Smooth muscle cell (in vitro differentiated cells): ENCODE measurements at regions not wholly inside any gene's neighbourhood (a gene's known extent, or its start where the extent isn't known, plus 50 kb on each side); places are given as distances from the start of the nearest gene placed in this dataset.

Source experiments
- DNase-seq: peaks from one replicate; lab custom pipeline; 2025; ENCODE audit not compliant: unreplicated experiment; lab: John Stamatoyannopoulos, UW
- H2AFZ ChIP-seq: fragments of 200-600 bp; sonication (generic); 2 replicates; pipeline ENCODE4 v1.6.0; 2016; ENCODE audit warnings: antibody characterized with exemption, low read depth, mild to moderate bottlenecking
- H3F3A ChIP-seq: fragments of 200-600 bp; sonication (generic); 2 replicates; pipeline ENCODE4 v1.6.0; 2017; ENCODE audit warnings: antibody characterized with exemption, low read depth
- H3K27ac ChIP-seq: fragments of 200-600 bp; sonication (generic); 2 replicates; pipeline ENCODE4 v1.5.1; 2016; ENCODE audit warnings: low read depth, mild to moderate bottlenecking
- H3K27me3 ChIP-seq: fragments of 200-600 bp; sonication (generic); 2 replicates; pipeline ENCODE4 v1.6.1; 2016; ENCODE audit warnings: low read depth, mild to moderate bottlenecking
- H3K36me3 ChIP-seq: fragments of 200-600 bp; sonication (generic); 2 replicates; pipeline ENCODE4 v1.5.1; 2016; ENCODE audit warnings: low read depth
- H3K4me1 ChIP-seq: fragments of 200-600 bp; sonication (generic); 2 replicates; pipeline ENCODE4 v1.5.1; 2016; ENCODE audit warnings: low read depth
- H3K4me2 ChIP-seq: fragments of 200-600 bp; sonication (generic); 2 replicates; pipeline ENCODE4 v1.6.0; 2016; ENCODE audit warnings: mild to moderate bottlenecking
- H3K4me3 ChIP-seq: fragments of 200-600 bp; sonication (generic); 2 replicates; pipeline ENCODE4 v1.5.1; 2016; ENCODE audit warnings: mild to moderate bottlenecking
- H3K79me2 ChIP-seq: fragments of 200-600 bp; sonication (generic); 2 replicates; pipeline ENCODE4 v1.6.0; 2016; ENCODE audit warnings: low read depth, mild to moderate bottlenecking
- H3K9ac ChIP-seq: fragments of 200-600 bp; sonication (generic); 2 replicates; pipeline ENCODE4 v1.6.0; 2016; ENCODE audit warnings: low read depth
- H3K9me3 ChIP-seq: fragments of 200-600 bp; sonication (generic); replicated peaks from 2 replicates; pipeline ENCODE4 v1.5.1; 2016; ENCODE audit warnings: low read depth
- H4K20me1 ChIP-seq: fragments of 200-600 bp; sonication (generic); 2 replicates; pipeline ENCODE4 v1.6.0; 2016; ENCODE audit warnings: low read depth
- WGBS: methylation state at CpG from one replicate; pipeline ENCODE4 v1.1.7; 2016; ENCODE audit warnings: low lambda C conversion rate; 5-methylcytosine and 5-hydroxymethylcytosine counted together
- TF ChIP-seq, protein P1 (sequence below): fragments of 200-600 bp; sonication (generic); IDR thresholded peaks from 2 replicates; pipeline ENCODE4 v1.5.1; 2017; ENCODE audit warnings: borderline replicate concordance, mild to moderate bottlenecking, antibody characterized with exemption; ENCODE audit not compliant: insufficient read depth, poor library complexity, severe bottlenecking

DNA sequence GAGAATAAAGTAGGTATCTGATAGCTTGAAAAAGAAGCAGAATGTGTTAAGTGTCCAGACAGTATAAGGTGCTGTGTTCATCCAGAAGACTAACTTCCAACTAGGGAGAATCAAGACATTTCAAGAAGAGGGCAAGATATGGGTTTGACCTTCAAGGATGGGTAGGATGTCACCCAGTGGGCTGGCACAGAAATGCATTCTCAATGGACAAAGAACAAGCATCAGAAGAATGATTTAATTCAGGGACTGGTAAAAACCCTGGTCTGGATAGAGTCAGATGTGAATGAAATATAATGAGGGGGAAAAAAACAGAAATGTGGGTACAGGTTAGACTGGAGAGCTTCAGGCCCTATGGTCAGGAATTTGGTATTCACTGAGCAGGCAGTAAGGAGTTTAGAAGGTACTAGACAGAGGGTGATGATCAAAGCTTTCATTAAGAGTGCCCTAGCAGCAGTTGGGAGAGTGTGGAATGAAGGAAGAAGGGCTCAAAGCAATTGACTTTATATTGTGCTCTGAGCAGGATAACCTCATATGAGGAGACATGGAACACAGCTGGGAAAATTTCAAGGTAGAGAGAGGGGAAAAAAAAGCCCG is 180.7 kb upstream of the ANK3 start:
- no peaks in the 10 kb centered on the region for H3K36me3 ChIP-seq
- no peak overlapping the region for H3K4me2 ChIP-seq
- DNase-seq: no peak
- peaks cover 17% of the 10 kb centered on the region for H3K4me1 ChIP-seq
- H3K9ac ChIP-seq: no peak overlapping the region
- no peak overlapping the region for H2AFZ ChIP-seq
- TF ChIP-seq, protein P1, sequence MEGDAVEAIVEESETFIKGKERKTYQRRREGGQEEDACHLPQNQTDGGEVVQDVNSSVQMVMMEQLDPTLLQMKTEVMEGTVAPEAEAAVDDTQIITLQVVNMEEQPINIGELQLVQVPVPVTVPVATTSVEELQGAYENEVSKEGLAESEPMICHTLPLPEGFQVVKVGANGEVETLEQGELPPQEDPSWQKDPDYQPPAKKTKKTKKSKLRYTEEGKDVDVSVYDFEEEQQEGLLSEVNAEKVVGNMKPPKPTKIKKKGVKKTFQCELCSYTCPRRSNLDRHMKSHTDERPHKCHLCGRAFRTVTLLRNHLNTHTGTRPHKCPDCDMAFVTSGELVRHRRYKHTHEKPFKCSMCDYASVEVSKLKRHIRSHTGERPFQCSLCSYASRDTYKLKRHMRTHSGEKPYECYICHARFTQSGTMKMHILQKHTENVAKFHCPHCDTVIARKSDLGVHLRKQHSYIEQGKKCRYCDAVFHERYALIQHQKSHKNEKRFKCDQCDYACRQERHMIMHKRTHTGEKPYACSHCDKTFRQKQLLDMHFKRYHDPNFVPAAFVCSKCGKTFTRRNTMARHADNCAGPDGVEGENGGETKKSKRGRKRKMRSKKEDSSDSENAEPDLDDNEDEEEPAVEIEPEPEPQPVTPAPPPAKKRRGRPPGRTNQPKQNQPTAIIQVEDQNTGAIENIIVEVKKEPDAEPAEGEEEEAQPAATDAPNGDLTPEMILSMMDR: no peak
- H3K4me3 ChIP-seq: no peak overlapping the region
- H3K27ac ChIP-seq: no peak overlapping the region
- 89% methylated on average over 1 of the region's 1 CpG for WGBS
- H4K20me1 ChIP-seq: no peaks in the 10 kb centered on the region
- H3K27me3 ChIP-seq: no peaks in the 10 kb centered on the region
- H3K79me2 ChIP-seq: peaks cover 3% of the 10 kb centered on the region
- H3K9me3 ChIP-seq: peaks cover 8% of the 10 kb centered on the region
- H3F3A ChIP-seq: peaks cover 7% of the 10 kb centered on the region

DNA sequence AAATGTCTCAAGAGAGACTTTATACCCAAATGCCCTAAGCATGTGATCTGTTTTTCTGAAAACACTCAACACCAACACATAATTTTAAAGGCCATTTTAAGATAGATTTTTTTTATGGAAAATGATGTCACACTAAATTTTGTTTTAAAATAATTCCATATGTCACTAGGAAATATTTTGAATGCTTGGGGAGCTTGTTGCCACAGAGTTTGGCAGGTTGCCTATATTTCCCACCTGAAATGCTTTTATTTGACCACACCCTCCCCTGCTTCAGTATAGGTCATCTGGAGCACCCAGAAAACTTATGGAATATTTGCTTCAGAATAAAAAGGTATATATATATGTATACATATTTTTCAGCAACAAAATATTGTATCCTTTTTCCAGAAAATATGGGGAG is 180.0 kb upstream of the ANK3 start:
- Histone ChIP-seq H4K20me1 (no peaks in the 10 kb centered on the region), H3K9me3 (peaks cover 8% of the 10 kb centered on the region), H3K4me2 (no peak overlapping the region), H2AFZ (no peak overlapping the region), H3K79me2 (peaks cover 3% of the 10 kb centered on the region), H3K27me3 (no peaks in the 10 kb centered on the region), H3K4me1 (peaks cover 17% of the 10 kb centered on the region), H3K27ac (no peak overlapping the region), H3K36me3 (no peaks in the 10 kb centered on the region), H3F3A (peaks cover 7% of the 10 kb centered on the region), H3K4me3 (no peak overlapping the region), H3K9ac (no peak overlapping the region)
- DNase-seq: no peak
- TF ChIP-seq, protein P1: no peak

DNA sequence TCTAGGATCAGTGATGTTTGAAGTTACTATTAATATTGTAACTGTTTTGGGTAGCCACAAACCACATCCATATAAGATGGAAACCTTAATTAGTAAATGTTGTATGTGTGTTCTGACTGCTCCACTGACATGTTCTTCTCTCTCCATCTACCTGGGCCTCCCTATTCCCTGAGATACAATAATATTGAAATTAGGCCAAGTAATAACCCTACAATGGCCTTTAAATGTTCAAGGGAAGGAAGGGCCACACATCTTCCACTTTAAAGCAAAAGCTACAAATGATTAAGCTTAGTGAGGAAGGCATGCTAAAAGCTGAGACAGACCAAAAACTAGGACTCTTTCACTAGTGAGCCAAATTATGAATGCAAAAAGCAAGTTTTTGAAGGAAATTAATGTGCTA is 176.4 kb upstream of the ANK3 start:
- Histone ChIP-seq H3K9ac (no peak overlapping the region), H3K4me1 (no peaks in the 10 kb centered on the region), H3F3A (no peaks in the 10 kb centered on the region), H3K27ac (no peak overlapping the region), H3K4me3 (no peak overlapping the region), H3K27me3 (no peaks in the 10 kb centered on the region), H2AFZ (no peak overlapping the region), H3K36me3 (no peaks in the 10 kb centered on the region), H3K4me2 (no peak overlapping the region), H3K79me2 (no peaks in the 10 kb centered on the region), H3K9me3 (peaks cover 8% of the 10 kb centered on the region), H4K20me1 (no peaks in the 10 kb centered on the region)
- TF ChIP-seq, protein P1: no peak
- no peak for DNase-seq

DNA sequence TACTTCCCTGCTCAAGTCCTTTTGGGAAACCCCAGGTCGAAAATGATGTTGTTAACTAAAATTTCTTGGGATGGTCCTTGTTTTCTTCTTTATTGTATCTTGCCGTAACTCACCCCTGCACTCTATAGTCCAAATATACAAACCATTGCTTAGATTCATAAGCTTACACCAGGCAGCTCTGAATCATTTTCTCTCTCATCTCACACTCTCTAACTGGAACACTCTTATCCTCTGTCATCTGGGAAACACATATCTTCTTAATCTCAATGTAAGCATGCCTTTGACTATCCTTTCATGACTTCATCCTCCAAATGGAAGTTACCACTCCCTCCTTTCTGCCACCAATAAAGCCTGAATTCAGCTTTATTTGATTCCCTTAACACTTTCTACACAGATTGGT is 175.8 kb upstream of the ANK3 start:
- Histone ChIP-seq H3K9ac (no peak overlapping the region), H3K9me3 (peaks cover 8% of the 10 kb centered on the region), H3K4me2 (no peak overlapping the region), H3K79me2 (no peaks in the 10 kb centered on the region), H3K27ac (no peak overlapping the region), H4K20me1 (no peaks in the 10 kb centered on the region), H3K36me3 (no peaks in the 10 kb centered on the region), H3F3A (no peaks in the 10 kb centered on the region), H2AFZ (no peak overlapping the region), H3K4me3 (no peak overlapping the region), H3K27me3 (no peaks in the 10 kb centered on the region), H3K4me1 (no peaks in the 10 kb centered on the region)
- no peak for DNase-seq
- TF ChIP-seq, protein P1: no peak
- 87% methylated on average over 2 of the region's 2 CpGs for WGBS
